Progenitor cell of endocrine pancreas (in vitro differentiated cells): ENCODE measurements at regions not wholly inside any gene's neighbourhood (a gene's known extent, or its start where the extent isn't known, plus 50 kb on each side); places are given as distances from the start of the nearest gene placed in this dataset.

Source experiments
- DNase-seq: peaks from one replicate; pipeline ENCODE4 v3.0.0; 2021; ENCODE audit warnings: low spot score; ENCODE audit not compliant: unreplicated experiment
- H3K27ac Mint-ChIP-seq: 2 replicates; pipeline ENCODE4 v1.8.0; 2021; ENCODE audit warnings: mild to moderate bottlenecking, moderate library complexity, mixed read lengths
- H3K27me3 Mint-ChIP-seq: 2 replicates; pipeline ENCODE4 v1.8.0; 2021; ENCODE audit warnings: mixed read lengths
- H3K36me3 Mint-ChIP-seq: 2 replicates; pipeline ENCODE4 v1.8.0; 2022; ENCODE audit warnings: mixed read lengths; ENCODE audit not compliant: insufficient read depth
- H3K4me1 Mint-ChIP-seq: 2 replicates; pipeline ENCODE4 v1.8.0; 2021; ENCODE audit warnings: low read depth, mixed read lengths
- H3K4me3 Mint-ChIP-seq: 2 replicates; pipeline ENCODE4 v1.8.0; 2021; ENCODE audit warnings: low read depth, mild to moderate bottlenecking, moderate library complexity, mixed read lengths
- H3K9me3 Mint-ChIP-seq: 2 replicates; pipeline ENCODE4 v1.8.0; 2021; ENCODE audit warnings: low read depth, mixed read lengths
- CTCF ChIP-seq: fragments of 200-600 bp; sonication (generic); IDR thresholded peaks from one replicate; pipeline ENCODE4 v1.5.0; 2021; ENCODE audit warnings: antibody characterized with exemption, mild to moderate bottlenecking; ENCODE audit not compliant: unreplicated experiment

- no peak for TF ChIP-seq CTCF
- Mint-ChIP-seq H3K27me3 (no peaks in the 10 kb centered on the region), H3K27ac (no peak overlapping the region), H3K36me3 (no peaks in the 10 kb centered on the region), H3K4me3 (no peak overlapping the region), H3K9me3 (no peaks in the 10 kb centered on the region), H3K4me1 (peaks cover 4% of the 10 kb centered on the region)
- DNase-seq: no peak
Measured at GRCh38 chr4:64776820-64777219, 367.6 kb upstream of the TECRL start.

- H3K4me1 Mint-ChIP-seq: no peaks in the 10 kb centered on the region
- H3K27ac Mint-ChIP-seq: no peak overlapping the region
Measured at GRCh38 chr4:64774626-64775025, 365.4 kb upstream of the TECRL start.

GRCh38 chr4:64771149-64771548 is 361.9 kb upstream of the TECRL start:
- no peak overlapping the region for H3K4me3 Mint-ChIP-seq
- no peaks in the 10 kb centered on the region for H3K27me3 Mint-ChIP-seq
- no peak for TF ChIP-seq CTCF
- H3K27ac Mint-ChIP-seq: no peak overlapping the region
- no peaks in the 10 kb centered on the region for H3K4me1 Mint-ChIP-seq
- DNase-seq: no peak
- no peaks in the 10 kb centered on the region for H3K36me3 Mint-ChIP-seq
- H3K9me3 Mint-ChIP-seq: no peaks in the 10 kb centered on the region

More at GRCh38 chr4:64774626-64775025, 365.4 kb upstream of the TECRL start:
- no peaks in the 10 kb centered on the region for H3K36me3 Mint-ChIP-seq
- no peak for DNase-seq
- TF ChIP-seq CTCF: no peak
- no peaks in the 10 kb centered on the region for H3K27me3 Mint-ChIP-seq
- no peaks in the 10 kb centered on the region for H3K9me3 Mint-ChIP-seq
- no peak overlapping the region for H3K4me3 Mint-ChIP-seq

DNA sequence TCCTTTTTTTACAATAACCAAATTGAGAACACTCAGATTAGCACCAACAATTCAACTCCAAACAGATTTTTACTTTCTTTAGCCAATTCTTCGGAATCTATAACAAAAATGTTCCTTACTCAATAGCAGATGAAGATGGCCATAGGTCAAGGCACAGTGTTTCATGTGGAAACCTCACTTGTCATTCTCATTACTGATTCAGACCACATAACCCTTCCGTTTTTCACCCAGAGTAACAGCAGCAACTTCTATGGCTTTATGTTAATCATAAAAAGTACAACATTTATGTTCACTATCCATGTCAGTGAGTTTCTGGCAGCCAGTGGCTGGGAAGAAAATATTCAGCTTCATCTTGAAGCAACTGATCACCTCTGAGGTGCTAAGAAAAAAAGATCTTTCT is 358.3 kb upstream of the TECRL start:
- no peaks in the 10 kb centered on the region for H3K36me3 Mint-ChIP-seq
- no peaks in the 10 kb centered on the region for H3K27me3 Mint-ChIP-seq
- H3K27ac Mint-ChIP-seq: no peak overlapping the region
- no peak overlapping the region for H3K4me3 Mint-ChIP-seq
- no peak for TF ChIP-seq CTCF
- no peaks in the 10 kb centered on the region for H3K9me3 Mint-ChIP-seq
- H3K4me1 Mint-ChIP-seq: no peaks in the 10 kb centered on the region
- DNase-seq: no peak

DNA sequence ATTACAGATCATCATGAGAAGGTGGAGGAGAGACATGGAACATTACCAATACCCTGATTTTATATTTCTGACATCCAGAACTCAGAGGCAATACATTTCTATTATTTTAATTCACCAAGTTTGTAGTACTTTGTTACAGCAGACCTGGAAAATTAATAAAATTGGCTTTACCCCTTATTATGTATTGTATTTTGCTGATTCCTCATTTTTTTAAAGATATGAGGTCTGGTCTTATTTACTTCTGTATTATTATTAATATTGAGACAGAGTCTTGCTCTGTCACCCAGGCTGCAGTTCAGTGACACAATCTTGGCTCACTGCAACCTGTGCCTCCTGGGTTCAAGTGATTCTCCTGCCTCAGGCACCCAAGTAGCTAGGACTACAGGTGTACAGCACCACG is 357.3 kb upstream of the TECRL start:
- Mint-ChIP-seq H3K27me3 (no peaks in the 10 kb centered on the region), H3K4me1 (no peaks in the 10 kb centered on the region), H3K4me3 (no peak overlapping the region), H3K27ac (no peak overlapping the region), H3K36me3 (no peaks in the 10 kb centered on the region), H3K9me3 (no peaks in the 10 kb centered on the region)
- DNase-seq: no peak
- TF ChIP-seq CTCF: no peak
